ENCODE measurements at regions not wholly inside any gene's neighbourhood (a gene's known extent, or its start where the extent isn't known, plus 50 kb on each side); places are given as distances from the start of the nearest gene placed in this dataset.

GRCh38 chr12:68428211-68428610, 96.0 kb upstream of the MDM1 start (continued):
- no peak for TF ChIP-seq CTCF (IDR thresholded peaks at IDR 0.05)
- no peak for TF ChIP-seq FOXM1 (IDR thresholded peaks at IDR 0.05; ENCODE audit: low read depth)

GRCh38 chr12:68428724-68429501, 96.8 kb upstream of the MDM1 start:
- DNase-seq: no peak
- POLR2A ChIA-PET: no interaction called here
- Histone ChIP-seq H3K9me3 (no peaks in the 10 kb centered on the region), H3K4me1 (ENCODE audit: control insufficient read depth in 1 of 2, insufficient read depth in 2 of 2, low read depth in 1 of 2, low read length in 1 of 2) (peaks cover 0 to 11% of the 10 kb centered on the region in 2 experiments; a peak in 1 of 4 replicates), H3K4me2 (0 out of 2 replicates have a peak overlapping the region, but pooled peaks have one; percentile 12), H3K9me2 (no peaks in the 10 kb centered on the region), H4K20me1 (ENCODE audit: insufficient read depth) (no peaks in the 10 kb centered on the region), H3K27ac (ENCODE audit: low read depth in 2 of 2, low read length in 1 of 2) (peak overlapping the region in 1 of 2 experiments; percentile 26; a peak in 2 of 4 replicates), H3K9ac (no peak overlapping the region), H3K36me3 (replicated peaks in 1 of 2; ENCODE audit: control insufficient read depth in 1 of 2, insufficient read depth in 2 of 2, low read length in 1 of 2) (no peaks in the 10 kb centered on the region), H3K4me3 (ENCODE audit: low read depth in 2 of 2, low read length in 1 of 2) (no peak overlapping the region), H3K79me2 (ENCODE audit: insufficient read depth) (no peaks in the 10 kb centered on the region), H2AFZ (ENCODE audit: low read depth) (peak overlapping the region; percentile 46; the same call in 1 of the 2 replicates), H3F3A (replicated peaks; ENCODE audit: insufficient read depth) (no peaks in the 10 kb centered on the region), H3K27me3 (ENCODE audit: insufficient read depth) (no peaks in the 10 kb centered on the region)
- TF ChIP-seq NRF1 (IDR thresholded peaks at IDR 0.05; ENCODE audit: low read depth, low read length) (no peak), JUND (IDR thresholded peaks at IDR 0.05) (no peak), TEAD4 (IDR thresholded peaks at IDR 0.05; ENCODE audit: borderline replicate concordance, insufficient read depth) (no peak), GABPA (IDR thresholded peaks at IDR 0.05; ENCODE audit: low read depth) (no peak), IRF3 (IDR thresholded peaks at IDR 0.05; ENCODE audit: low read depth, low read length) (no peak), RXRA (IDR thresholded peaks at IDR 0.05; ENCODE audit: borderline replicate concordance, low read depth) (no peak), FOXM1 (IDR thresholded peaks at IDR 0.05; ENCODE audit: low read depth) (no peak), SMC3 (IDR thresholded peaks at IDR 0.05; ENCODE audit: low read depth, low read length) (no peak), TCF12 (IDR thresholded peaks at IDR 0.05) (no peak), YY1 (IDR thresholded peaks at IDR 0.05; ENCODE audit: low read depth) (no peak)
- TF ChIP-seq, protein P1, sequence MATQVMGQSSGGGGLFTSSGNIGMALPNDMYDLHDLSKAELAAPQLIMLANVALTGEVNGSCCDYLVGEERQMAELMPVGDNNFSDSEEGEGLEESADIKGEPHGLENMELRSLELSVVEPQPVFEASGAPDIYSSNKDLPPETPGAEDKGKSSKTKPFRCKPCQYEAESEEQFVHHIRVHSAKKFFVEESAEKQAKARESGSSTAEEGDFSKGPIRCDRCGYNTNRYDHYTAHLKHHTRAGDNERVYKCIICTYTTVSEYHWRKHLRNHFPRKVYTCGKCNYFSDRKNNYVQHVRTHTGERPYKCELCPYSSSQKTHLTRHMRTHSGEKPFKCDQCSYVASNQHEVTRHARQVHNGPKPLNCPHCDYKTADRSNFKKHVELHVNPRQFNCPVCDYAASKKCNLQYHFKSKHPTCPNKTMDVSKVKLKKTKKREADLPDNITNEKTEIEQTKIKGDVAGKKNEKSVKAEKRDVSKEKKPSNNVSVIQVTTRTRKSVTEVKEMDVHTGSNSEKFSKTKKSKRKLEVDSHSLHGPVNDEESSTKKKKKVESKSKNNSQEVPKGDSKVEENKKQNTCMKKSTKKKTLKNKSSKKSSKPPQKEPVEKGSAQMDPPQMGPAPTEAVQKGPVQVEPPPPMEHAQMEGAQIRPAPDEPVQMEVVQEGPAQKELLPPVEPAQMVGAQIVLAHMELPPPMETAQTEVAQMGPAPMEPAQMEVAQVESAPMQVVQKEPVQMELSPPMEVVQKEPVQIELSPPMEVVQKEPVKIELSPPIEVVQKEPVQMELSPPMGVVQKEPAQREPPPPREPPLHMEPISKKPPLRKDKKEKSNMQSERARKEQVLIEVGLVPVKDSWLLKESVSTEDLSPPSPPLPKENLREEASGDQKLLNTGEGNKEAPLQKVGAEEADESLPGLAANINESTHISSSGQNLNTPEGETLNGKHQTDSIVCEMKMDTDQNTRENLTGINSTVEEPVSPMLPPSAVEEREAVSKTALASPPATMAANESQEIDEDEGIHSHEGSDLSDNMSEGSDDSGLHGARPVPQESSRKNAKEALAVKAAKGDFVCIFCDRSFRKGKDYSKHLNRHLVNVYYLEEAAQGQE (IDR thresholded peaks at IDR 0.05; ENCODE audit: low read depth, low read length): no peak
- CTCF ChIA-PET: interaction anchor here (1.3 kb wide), 1 partner anchor 9 kb away, joined by 3 read pairs; no protein-coding TSS in a partner anchor
- 81% methylated on average over 6 of the region's 6 CpGs for WGBS (ENCODE audit: low lambda C conversion rate)
